ENCODE measurements at regions not wholly inside any gene's neighbourhood (a gene's known extent, or its start where the extent isn't known, plus 50 kb on each side); places are given as distances from the start of the nearest gene placed in this dataset.

DNA sequence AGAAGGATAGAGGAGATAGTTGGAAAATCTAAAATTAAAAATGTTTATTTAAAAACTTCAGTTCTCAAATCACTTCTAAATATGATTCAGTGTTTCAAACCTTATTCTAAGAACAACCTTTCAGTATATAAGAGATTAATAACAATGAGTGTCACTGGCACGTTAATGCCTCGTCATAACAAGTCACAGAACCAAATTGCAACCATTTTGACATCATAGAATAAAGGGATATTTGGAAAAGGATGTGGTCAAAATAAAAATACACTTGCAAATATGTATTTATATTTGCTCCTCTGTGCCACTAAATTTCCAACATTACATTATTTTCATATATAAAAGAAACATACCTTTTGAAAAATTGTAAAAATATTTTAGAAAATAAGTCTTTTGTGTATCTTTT is 1090.6 kb downstream of the SUCLG1 start:
- no peak for TF ChIP-seq CBX8 (IDR thresholded peaks at IDR 0.05)
- TF ChIP-seq, protein P1, sequence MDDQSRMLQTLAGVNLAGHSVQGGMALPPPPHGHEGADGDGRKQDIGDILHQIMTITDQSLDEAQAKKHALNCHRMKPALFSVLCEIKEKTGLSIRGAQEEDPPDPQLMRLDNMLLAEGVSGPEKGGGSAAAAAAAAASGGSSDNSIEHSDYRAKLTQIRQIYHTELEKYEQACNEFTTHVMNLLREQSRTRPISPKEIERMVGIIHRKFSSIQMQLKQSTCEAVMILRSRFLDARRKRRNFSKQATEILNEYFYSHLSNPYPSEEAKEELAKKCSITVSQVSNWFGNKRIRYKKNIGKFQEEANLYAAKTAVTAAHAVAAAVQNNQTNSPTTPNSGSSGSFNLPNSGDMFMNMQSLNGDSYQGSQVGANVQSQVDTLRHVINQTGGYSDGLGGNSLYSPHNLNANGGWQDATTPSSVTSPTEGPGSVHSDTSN (IDR thresholded peaks at IDR 0.05), result no peak
- TF ChIP-seq SREBF2 (IDR thresholded peaks at IDR 0.05), result no peak
- TF ChIP-seq HOXA7 (CRISPR knock-in tag; IDR thresholded peaks at IDR 0.05), result no peak
- no peak for TF ChIP-seq HOXB5 (CRISPR knock-in tag; IDR thresholded peaks at IDR 0.05)
- TF ChIP-seq, protein P2, sequence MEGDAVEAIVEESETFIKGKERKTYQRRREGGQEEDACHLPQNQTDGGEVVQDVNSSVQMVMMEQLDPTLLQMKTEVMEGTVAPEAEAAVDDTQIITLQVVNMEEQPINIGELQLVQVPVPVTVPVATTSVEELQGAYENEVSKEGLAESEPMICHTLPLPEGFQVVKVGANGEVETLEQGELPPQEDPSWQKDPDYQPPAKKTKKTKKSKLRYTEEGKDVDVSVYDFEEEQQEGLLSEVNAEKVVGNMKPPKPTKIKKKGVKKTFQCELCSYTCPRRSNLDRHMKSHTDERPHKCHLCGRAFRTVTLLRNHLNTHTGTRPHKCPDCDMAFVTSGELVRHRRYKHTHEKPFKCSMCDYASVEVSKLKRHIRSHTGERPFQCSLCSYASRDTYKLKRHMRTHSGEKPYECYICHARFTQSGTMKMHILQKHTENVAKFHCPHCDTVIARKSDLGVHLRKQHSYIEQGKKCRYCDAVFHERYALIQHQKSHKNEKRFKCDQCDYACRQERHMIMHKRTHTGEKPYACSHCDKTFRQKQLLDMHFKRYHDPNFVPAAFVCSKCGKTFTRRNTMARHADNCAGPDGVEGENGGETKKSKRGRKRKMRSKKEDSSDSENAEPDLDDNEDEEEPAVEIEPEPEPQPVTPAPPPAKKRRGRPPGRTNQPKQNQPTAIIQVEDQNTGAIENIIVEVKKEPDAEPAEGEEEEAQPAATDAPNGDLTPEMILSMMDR (IDR thresholded peaks at IDR 0.05), result no peak
- TF ChIP-seq JUNB (IDR thresholded peaks at IDR 0.05), result no peak
- TF ChIP-seq, protein P3, sequence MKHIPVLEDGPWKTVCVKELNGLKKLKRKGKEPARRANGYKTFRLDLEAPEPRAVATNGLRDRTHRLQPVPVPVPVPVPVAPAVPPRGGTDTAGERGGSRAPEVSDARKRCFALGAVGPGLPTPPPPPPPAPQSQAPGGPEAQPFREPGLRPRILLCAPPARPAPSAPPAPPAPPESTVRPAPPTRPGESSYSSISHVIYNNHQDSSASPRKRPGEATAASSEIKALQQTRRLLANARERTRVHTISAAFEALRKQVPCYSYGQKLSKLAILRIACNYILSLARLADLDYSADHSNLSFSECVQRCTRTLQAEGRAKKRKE (CRISPR knock-in tag; IDR thresholded peaks at IDR 0.05; ENCODE audit: low read depth), result no peak
- no peak for TF ChIP-seq HOXB13 (CRISPR knock-in tag; IDR thresholded peaks at IDR 0.05; ENCODE audit: low read depth)
- no peak for TF ChIP-seq POLR2A (IDR thresholded peaks at IDR 0.05; ENCODE audit: low read length)
- TF ChIP-seq TFCP2L1 (CRISPR knock-in tag; IDR thresholded peaks at IDR 0.05), result no peak
- no peak for TF ChIP-seq SMC3 (IDR thresholded peaks at IDR 0.05)
- no peak for TF ChIP-seq KDM1A (IDR thresholded peaks at IDR 0.05; ENCODE audit: low read depth)
- no peak for TF ChIP-seq RNF2 (IDR thresholded peaks at IDR 0.05; ENCODE audit: borderline replicate concordance, low read depth)
- no peak for TF ChIP-seq PHF8 (IDR thresholded peaks at IDR 0.05; ENCODE audit: borderline replicate concordance, low read depth)
- no peak for TF ChIP-seq FOSL2 (IDR thresholded peaks at IDR 0.05)
- no peak for TF ChIP-seq FOSL2 (CRISPR knock-in tag; IDR thresholded peaks at IDR 0.05)
- TF ChIP-seq RFX5 (IDR thresholded peaks at IDR 0.05), result no peak
- no peak for TF ChIP-seq GATA3 (IDR thresholded peaks at IDR 0.05; ENCODE audit: borderline replicate concordance)

DNA sequence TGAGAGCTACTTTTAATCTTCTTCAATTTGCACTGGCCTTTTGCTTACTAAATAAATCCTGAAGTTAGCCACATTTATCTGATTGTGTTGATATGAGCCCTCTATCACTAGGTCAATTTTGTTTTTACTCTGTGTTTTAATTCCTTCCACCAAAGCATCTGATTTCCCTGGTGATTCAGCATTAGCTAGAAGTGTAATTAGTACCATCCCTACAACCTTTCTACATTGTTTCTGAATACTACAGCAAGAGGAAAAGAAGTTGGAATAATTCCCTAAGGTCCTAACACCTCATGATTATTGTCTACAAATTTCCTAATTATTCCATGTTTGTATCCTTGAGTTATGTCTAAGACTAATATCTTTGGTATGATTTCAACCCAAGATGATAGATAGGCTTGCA is 1093.6 kb downstream of the SUCLG1 start:
- no peak overlapping the region for H3K4me2 ChIP-seq
- TF ChIP-seq ZSCAN20 (CRISPR knock-in tag; IDR thresholded peaks at IDR 0.05) (no peak), EP300 (IDR thresholded peaks at IDR 0.05) (no peak), KDM5A (IDR thresholded peaks at IDR 0.05) (no peak), HDAC2 (IDR thresholded peaks at IDR 0.05) (no peak), CBX2 (IDR thresholded peaks at IDR 0.05; ENCODE audit: borderline replicate concordance, low read depth) (no peak), ZFP36 (IDR thresholded peaks at IDR 0.05; ENCODE audit: borderline replicate concordance, partially characterized antibody) (no peak), POLR2AphosphoS2 (conservative IDR thresholded peaks at IDR 0.05; ENCODE audit: low read length) (no peak), CHD2 (IDR thresholded peaks at IDR 0.05; ENCODE audit: low read length, partially characterized antibody) (no peak)
- TF ChIP-seq, protein P2 (IDR thresholded peaks at IDR 0.05), result no peak
- TF ChIP-seq, protein P4, sequence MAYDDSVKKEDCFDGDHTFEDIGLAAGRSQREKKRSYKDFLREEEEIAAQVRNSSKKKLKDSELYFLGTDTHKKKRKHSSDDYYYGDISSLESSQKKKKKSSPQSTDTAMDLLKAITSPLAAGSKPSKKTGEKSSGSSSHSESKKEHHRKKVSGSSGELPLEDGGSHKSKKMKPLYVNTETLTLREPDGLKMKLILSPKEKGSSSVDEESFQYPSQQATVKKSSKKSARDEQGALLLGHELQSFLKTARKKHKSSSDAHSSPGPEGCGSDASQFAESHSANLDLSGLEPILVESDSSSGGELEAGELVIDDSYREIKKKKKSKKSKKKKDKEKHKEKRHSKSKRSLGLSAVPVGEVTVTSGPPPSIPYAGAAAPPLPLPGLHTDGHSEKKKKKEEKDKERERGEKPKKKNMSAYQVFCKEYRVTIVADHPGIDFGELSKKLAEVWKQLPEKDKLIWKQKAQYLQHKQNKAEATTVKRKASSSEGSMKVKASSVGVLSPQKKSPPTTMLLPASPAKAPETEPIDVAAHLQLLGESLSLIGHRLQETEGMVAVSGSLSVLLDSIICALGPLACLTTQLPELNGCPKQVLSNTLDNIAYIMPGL (CRISPR knock-in tag; IDR thresholded peaks at IDR 0.05; ENCODE audit: borderline replicate concordance), result no peak
- TF ChIP-seq, protein P5, sequence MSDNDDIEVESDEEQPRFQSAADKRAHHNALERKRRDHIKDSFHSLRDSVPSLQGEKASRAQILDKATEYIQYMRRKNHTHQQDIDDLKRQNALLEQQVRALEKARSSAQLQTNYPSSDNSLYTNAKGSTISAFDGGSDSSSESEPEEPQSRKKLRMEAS (IDR thresholded peaks at IDR 0.05), result no peak
- no peak overlapping the region for H3K4me3 ChIP-seq
- H3K27ac ChIP-seq, result no peak overlapping the region
- peaks cover 14% of the 10 kb centered on the region; the same call in 1 of the 3 replicates for H3K9me3 ChIP-seq
- DNase-seq (ENCODE audit: low read depth in 1 of 2, low spot score in 1 of 2) (no peak), ATAC-seq (no peak), FAIRE-seq (no peak)
- POLR2A ChIA-PET, result no interaction called here
- CTCF ChIA-PET, result no interaction called here
- no peaks in the 10 kb centered on the region for H3K4me1 ChIP-seq

More for the DNA sequence above, 1090.6 kb downstream of the SUCLG1 start:
- DNase-seq (ENCODE audit: low read depth in 1 of 2, low spot score in 1 of 2), result no peak
- WGBS (ENCODE audit: missing lambda C conversion rate), result 4% methylated on average over 2 of the region's 2 CpGs
- ChIA-PET POLR2A (no interaction called here), CTCF (no interaction called here)
- no peak overlapping the region for H3K4me2 ChIP-seq
- peaks cover 10% of the 10 kb centered on the region; the same call in 1 of the 3 replicates for H3K9me3 ChIP-seq
- FAIRE-seq, result no peak
- H3K4me3 ChIP-seq, result no peak overlapping the region
- ATAC-seq, result no peak
- H3K4me1 ChIP-seq, result no peaks in the 10 kb centered on the region
- H3K27ac ChIP-seq, result no peak overlapping the region
